K562 (cell line): ENCODE measurements at regions not wholly inside any gene's neighbourhood (a gene's known extent, or its start where the extent isn't known, plus 50 kb on each side); places are given as distances from the start of the nearest gene placed in this dataset.

Source experiments
- ATAC-seq: fragments of 200-7000 bp; cut with Tn5 transposase; 3 replicates; pipeline ENCODE4 v1.9.1; 2020; ENCODE audit warnings: moderate library complexity
- BruUV-seq: library from RNA; stranded (reverse); fragments of 400-500 nt; replicated peaks from 2 replicates; lab custom pipeline; 2021; lab: Mats Ljungman, UMichigan
- CTCF ChIA-PET: fragments of 300-600 bp; formaldehyde crosslinking; extraction: SDS; loops from one replicate; lab custom pipeline; 2021; ENCODE audit warnings: low intra/inter-chr PET ratio; lab: Yijun Ruan, JAX
- POLR2A ChIA-PET: fragments of 300-600, 350-650 bp; sonication (Branson Sonifier 250); formaldehyde crosslinking; extraction: SDS; loops from one replicate; lab custom pipeline; 2021; ENCODE audit warnings: antibody characterized with exemption, inconsistent platforms; lab: Yijun Ruan, JAX
- DNase-seq, 4 experiments: peaks; one replicate each; pipeline versions ENCODE4 v3.0.0 to v3.0.0-alpha.2; 2011 to 2018; ENCODE audit warnings: low spot score in 3 of 4, mixed read lengths in 3 of 4; ENCODE audit errors: extremely low read depth in 1 of 4
- FAIRE-seq: peaks from 2 replicates; lab custom pipeline; 2011; peaks lifted over from hg19 to GRCh38; lab: Jason Lieb, UNC
- H2AFZ ChIP-seq: 2 replicates; pipeline ENCODE4 v1.6.0; 2011; ENCODE audit warnings: low read depth, low read length, control low read depth, inconsistent platforms
- H3K27ac ChIP-seq: fragments of 200-600 bp; 3 replicates; pipeline ENCODE4 v1.8.0; 2011; ENCODE audit warnings: low read depth, mild to moderate bottlenecking, control low read depth, inconsistent platforms, low read length, moderate library complexity, mixed read lengths; ENCODE audit errors: extremely low read depth
- H3K27me3 ChIP-seq, 2 experiments: fragments of 300-600 bp in 1 of 2; 2 replicates in 1 of 2; 3 replicates in 1 of 2; pipeline versions ENCODE4 v1.6.0 to v1.8.0; 2011; ENCODE audit warnings: inconsistent platforms in 2 of 2, low read length in 2 of 2, mild to moderate bottlenecking in 1 of 2, mixed read lengths in 1 of 2, moderate library complexity in 1 of 2; ENCODE audit not compliant: control insufficient read depth in 2 of 2, insufficient read depth in 2 of 2
- H3K36me3 ChIP-seq: fragments of 300-600 bp; 3 replicates; pipeline ENCODE4 v1.8.0; 2011; ENCODE audit warnings: mild to moderate bottlenecking, low read length, inconsistent platforms; ENCODE audit not compliant: control insufficient read depth, insufficient read depth
- H3K4me1 ChIP-seq, 2 experiments: fragments of 200-600 bp in 1 of 2; replicated peaks in 1 of 2; 2 replicates in 1 of 2; 3 replicates in 1 of 2; pipeline versions ENCODE4 v1.5.1 to v1.8.0; 2011; ENCODE audit warnings: inconsistent platforms in 2 of 2, low read length in 2 of 2, mild to moderate bottlenecking in 1 of 2, mixed read lengths in 1 of 2, moderate library complexity in 1 of 2; ENCODE audit not compliant: control insufficient read depth in 2 of 2, insufficient read depth in 2 of 2
- H3K4me2 ChIP-seq: 2 replicates; pipeline ENCODE4 v1.6.1; 2011; ENCODE audit warnings: low read length, control low read depth, inconsistent platforms, mixed read lengths; ENCODE audit not compliant: insufficient read depth
- H3K4me3 ChIP-seq: fragments of 200-600 bp; sonication (generic), shearing (Covaris generic); 2 replicates; pipeline ENCODE4 v1.5.1; 2016; ENCODE audit warnings: control low read depth, inconsistent platforms
- H3K79me2 ChIP-seq: fragments of 200-600 bp; 3 replicates; pipeline ENCODE4 v1.8.0; 2011; ENCODE audit warnings: low read length, inconsistent platforms; ENCODE audit not compliant: control insufficient read depth, insufficient read depth
- H3K9ac ChIP-seq, 2 experiments: 2 replicates each; pipeline versions ENCODE4 v1.6.0 to v1.6.1; 2011; ENCODE audit warnings: low read depth in 2 of 2, low read length in 2 of 2, control low read depth in 1 of 2, inconsistent platforms in 1 of 2, mild to moderate bottlenecking in 1 of 2, mixed read lengths in 1 of 2; ENCODE audit not compliant: insufficient read depth in 1 of 2
- H3K9me1 ChIP-seq: one replicate; pipeline ENCODE4 v1.6.0; 2011; ENCODE audit warnings: inconsistent platforms, mild to moderate bottlenecking, low read length, moderate library complexity; ENCODE audit not compliant: control insufficient read depth, insufficient read depth
- H3K9me3 ChIP-seq: replicated peaks from 2 replicates; pipeline ENCODE4 v1.5.1; 2011; ENCODE audit warnings: low read depth, low read length, inconsistent platforms; ENCODE audit not compliant: control insufficient read depth, insufficient read depth
- H4K20me1 ChIP-seq: replicated peaks from 2 replicates; pipeline ENCODE4 v1.6.1; 2011; ENCODE audit warnings: low read length, inconsistent platforms, mixed read lengths; ENCODE audit not compliant: control insufficient read depth, insufficient read depth
- HNRNPL ChIP-seq: fragments of 200-400 bp; formaldehyde crosslinking; IDR thresholded peaks from 2 replicates; pipeline ENCODE4 v1.6.1; 2017; ENCODE audit warnings: low read depth, mild to moderate bottlenecking, low read length
- ZNF696 ChIP-seq: fragments of 250-450 bp; sonication (Bioruptor Pico); conservative IDR thresholded peaks from 2 replicates; pipeline ENCODE4 v1.4.0; 2020; ENCODE audit warnings: mild to moderate bottlenecking, moderate library complexity
- in situ Hi-C: fragments of 300-500 bp; cut with MboI; formaldehyde crosslinking; loops from 4 replicates; pipeline ENCODE4 v1.15.0; 2018; ENCODE audit warnings: inconsistent platforms, mixed read lengths
- intact Hi-C: fragments of 100-400 bp; cut with micrococcal nuclease; formaldehyde crosslinking; loops from 2 replicates; pipeline ENCODE4 v1.14.2; 2022
- TF ChIP-seq, protein P1 (sequence below): fragments of 250-450 bp; sonication (Bioruptor Pico); IDR thresholded peaks from 2 replicates; pipeline ENCODE4 v1.8.0; 2022; ENCODE audit warnings: moderate library complexity, mild to moderate bottlenecking, inconsistent platforms
- TF ChIP-seq, protein P2 (sequence below): fragments of 450-650 bp; IDR thresholded peaks from 2 replicates; pipeline ENCODE4 v1.6.1; 2017; ENCODE audit warnings: mild to moderate bottlenecking, moderate library complexity

DNA sequence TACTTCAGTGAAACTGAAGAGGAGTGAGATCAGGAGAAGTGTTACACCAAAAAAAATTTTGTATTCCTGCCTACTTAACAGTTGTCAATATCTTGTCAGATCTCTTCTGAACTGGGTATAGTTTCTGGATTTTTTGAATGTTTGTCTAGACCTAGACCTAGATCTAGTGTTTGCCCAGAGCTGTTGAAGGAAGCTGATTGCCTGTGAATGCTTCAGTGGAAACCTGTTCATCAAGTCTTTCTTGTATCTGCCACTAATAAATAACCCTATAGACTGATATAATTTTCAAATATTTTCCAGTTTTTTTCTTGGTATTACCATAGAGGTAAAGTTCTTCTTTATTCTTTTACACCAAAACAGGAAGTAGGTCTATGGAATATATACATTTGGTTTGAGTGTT, 781.5 kb upstream of the FBXO33 start:
- H3K27me3 ChIP-seq: no peaks in the 10 kb centered on the region
- POLR2A ChIA-PET: no interaction called here
- no peak for FAIRE-seq
- no peak overlapping the region for H3K27ac ChIP-seq
- intact Hi-C loops: no loop called here
- no peak for DNase-seq
- no peak for TF ChIP-seq HNRNPL
- TF ChIP-seq ZNF696 (CRISPR knock-in tag): no peak
- TF ChIP-seq, protein P1, sequence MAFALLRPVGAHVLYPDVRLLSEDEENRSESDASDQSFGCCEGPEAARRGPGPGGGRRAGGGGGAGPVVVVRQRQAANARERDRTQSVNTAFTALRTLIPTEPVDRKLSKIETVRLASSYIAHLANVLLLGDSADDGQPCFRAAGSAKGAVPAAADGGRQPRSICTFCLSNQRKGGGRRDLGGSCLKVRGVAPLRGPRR (CRISPR knock-in tag): no peak
- TF ChIP-seq, protein P2, sequence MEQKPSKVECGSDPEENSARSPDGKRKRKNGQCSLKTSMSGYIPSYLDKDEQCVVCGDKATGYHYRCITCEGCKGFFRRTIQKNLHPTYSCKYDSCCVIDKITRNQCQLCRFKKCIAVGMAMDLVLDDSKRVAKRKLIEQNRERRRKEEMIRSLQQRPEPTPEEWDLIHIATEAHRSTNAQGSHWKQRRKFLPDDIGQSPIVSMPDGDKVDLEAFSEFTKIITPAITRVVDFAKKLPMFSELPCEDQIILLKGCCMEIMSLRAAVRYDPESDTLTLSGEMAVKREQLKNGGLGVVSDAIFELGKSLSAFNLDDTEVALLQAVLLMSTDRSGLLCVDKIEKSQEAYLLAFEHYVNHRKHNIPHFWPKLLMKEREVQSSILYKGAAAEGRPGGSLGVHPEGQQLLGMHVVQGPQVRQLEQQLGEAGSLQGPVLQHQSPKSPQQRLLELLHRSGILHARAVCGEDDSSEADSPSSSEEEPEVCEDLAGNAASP: no peak
- TF ChIP-seq, all 486 proteins: peak for 0
- Histone ChIP-seq H3K4me3 (no peak overlapping the region), H3K36me3 (no peaks in the 10 kb centered on the region), H3K4me1 (no peaks in the 10 kb centered on the region), H3K4me2 (no peak overlapping the region), H3K79me2 (no peaks in the 10 kb centered on the region), H4K20me1 (no peaks in the 10 kb centered on the region), H2AFZ (no peak overlapping the region), H3K9me1 (no peaks in the 10 kb centered on the region), H3K9me3 (no peaks in the 10 kb centered on the region), H3K9ac (no peak overlapping the region)
- in situ Hi-C loops: no loop called here
- CTCF ChIA-PET: no interaction called here
- no peak for ATAC-seq
- no TSS peak for BruUV-seq
